ENCODE measurements at regions not wholly inside any gene's neighbourhood (a gene's known extent, or its start where the extent isn't known, plus 50 kb on each side); places are given as distances from the start of the nearest gene placed in this dataset.
A peak's percentile ranks its signal among the peaks of the same experiment; 100 is the strongest.

- DNase-seq (ENCODE audit: low read depth in 2 of 2, low spot score in 1 of 2) = peak in 1 of 2 donors; percentile 0
Measured at GRCh38 chr5:70585996-70586395, 170.8 kb downstream of the GTF2H2C_2 start.
